ENCODE measurements at regions not wholly inside any gene's neighbourhood (a gene's known extent, or its start where the extent isn't known, plus 50 kb on each side); places are given as distances from the start of the nearest gene placed in this dataset.

DNA sequence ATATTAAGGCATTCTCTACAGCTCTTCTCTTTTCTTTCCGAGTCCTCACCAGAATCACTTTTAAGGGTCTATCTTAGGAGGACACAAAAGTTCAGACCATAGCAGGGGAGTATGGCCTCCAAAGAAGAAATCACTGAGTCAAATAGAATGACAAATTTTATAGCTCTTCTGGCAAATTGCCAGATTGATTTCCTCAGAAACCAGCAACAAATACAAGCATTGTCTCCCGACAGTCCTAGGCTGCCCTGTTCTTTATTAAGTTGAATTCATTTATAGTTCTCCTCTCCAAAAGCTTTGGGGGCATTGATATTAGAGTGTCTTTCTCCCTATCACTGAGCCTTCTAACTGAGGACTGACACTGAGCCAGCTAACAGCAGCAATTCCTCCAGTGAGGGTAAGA, 156.4 kb upstream of the FRMD6 start:
- no peaks in the 10 kb centered on the region for H3K79me2 ChIP-seq (ENCODE audit: control insufficient read depth in 1 of 2, insufficient read depth in 2 of 2, low read length in 2 of 2)

More for the DNA sequence above, 156.4 kb upstream of the FRMD6 start:
- Histone ChIP-seq H3K9me3 (ENCODE audit: insufficient read depth in 2 of 2, low read depth in 1 of 2, low read length in 1 of 2) (peaks cover 2 to 5% of the 10 kb centered on the region in 2 experiments; a peak in 1 of 4 replicates), H4K20me1 (replicated peaks in 1 of 2; ENCODE audit: control insufficient read depth in 1 of 2, insufficient read depth in 2 of 2, low read length in 2 of 2) (no peaks in the 10 kb centered on the region), H2BK12ac (ENCODE audit: low read depth, low read length) (no peak overlapping the region), H2BK120ac (replicated peaks; ENCODE audit: low read depth, low read length) (no peak overlapping the region), H3K18ac (ENCODE audit: extremely low read depth, low read length) (no peak overlapping the region), H2BK5ac (ENCODE audit: low read depth, low read length) (no peak overlapping the region), H3K27me3 (replicated peaks in 1 of 4; ENCODE audit: control insufficient read depth in 3 of 4, extremely low read depth in 1 of 4, insufficient read depth in 3 of 4, low read length in 3 of 4) (no peaks in the 10 kb centered on the region), H3K14ac (ENCODE audit: insufficient read length) (no peak overlapping the region), H3K23me2 (ENCODE audit: low read depth, low read length) (no peaks in the 10 kb centered on the region), H3K4ac (replicated peaks; ENCODE audit: insufficient read length, low read depth, low read length) (no peak overlapping the region), H3K9ac (replicated peaks in 1 of 4; ENCODE audit: extremely low read depth in 1 of 4, low read depth in 3 of 4, low read length in 3 of 4) (no peak overlapping the region), H3K79me1 (ENCODE audit: low read depth, low read length) (no peaks in the 10 kb centered on the region), H3K4me2 (ENCODE audit: insufficient read depth in 1 of 2, low read depth in 2 of 2, low read length in 2 of 2) (no peak overlapping the region), H2AK5ac (ENCODE audit: low read depth, low read length) (no peak overlapping the region), H3K4me1 (replicated peaks in 1 of 4; ENCODE audit: control insufficient read depth in 3 of 4, insufficient read depth in 4 of 4, low read length in 3 of 4) (no peaks in the 10 kb centered on the region), H3K27ac (ENCODE audit: low read depth, low read length) (no peak overlapping the region), H3K56ac (replicated peaks; ENCODE audit: insufficient read length, low read depth, low read length) (no peak overlapping the region), H4K8ac (ENCODE audit: extremely low read depth, insufficient read depth, low read length) (no peak overlapping the region), H2BK20ac (ENCODE audit: low read length) (no peak overlapping the region), H3K4me3 (ENCODE audit: extremely low read depth in 1 of 4, insufficient read depth in 2 of 4, low read depth in 3 of 4, low read length in 4 of 4) (no peak overlapping the region), H2BK15ac (ENCODE audit: low read length) (no peak overlapping the region), H2AFZ (ENCODE audit: low read length) (no peak overlapping the region), H3K23ac (ENCODE audit: insufficient read length) (no peak overlapping the region), H4K91ac (replicated peaks; ENCODE audit: insufficient read length, low read length) (no peak overlapping the region), H4K5ac (ENCODE audit: insufficient read length, low read depth, low read length) (no peak overlapping the region), H3K36me3 (ENCODE audit: control insufficient read depth in 2 of 4, insufficient read depth in 4 of 4, low read length in 3 of 4) (no peaks in the 10 kb centered on the region)
- no peak for DNase-seq (ENCODE audit: low read depth in 1 of 2, low spot score in 2 of 2)
- FAIRE-seq: no peak
- TF ChIP-seq RXRA (IDR thresholded peaks at IDR 0.05; ENCODE audit: insufficient read depth, low read depth, low read length) (no peak), EGR1 (IDR thresholded peaks at IDR 0.05; ENCODE audit: borderline replicate concordance, low read depth, low read length) (no peak), SIX5 (IDR thresholded peaks at IDR 0.05; ENCODE audit: low read depth, low read length) (no peak), ZNF274 (IDR thresholded peaks at IDR 0.05; ENCODE audit: borderline replicate concordance, extremely low read depth, low read length) (no peak), PHF8 (conservative IDR thresholded peaks at IDR 0.05; ENCODE audit: low read depth, low read length) (no peak), RAD21 (IDR thresholded peaks at IDR 0.05 in 1 of 2, conservative IDR thresholded peaks at IDR 0.05 in 1 of 2; ENCODE audit: low read depth in 2 of 2, low read length in 2 of 2) (no peak), SIN3A (conservative IDR thresholded peaks at IDR 0.05 in 1 of 2, IDR thresholded peaks at IDR 0.05 in 1 of 2; ENCODE audit: low read depth in 1 of 2, low read length in 2 of 2) (no peak), TAF1 (IDR thresholded peaks at IDR 0.05; ENCODE audit: low read depth, low read length) (no peak), CHD2 (IDR thresholded peaks at IDR 0.05; ENCODE audit: low read length) (no peak), NRF1 (IDR thresholded peaks at IDR 0.05; ENCODE audit: low read depth, low read length) (no peak)
- TF ChIP-seq, protein P1, sequence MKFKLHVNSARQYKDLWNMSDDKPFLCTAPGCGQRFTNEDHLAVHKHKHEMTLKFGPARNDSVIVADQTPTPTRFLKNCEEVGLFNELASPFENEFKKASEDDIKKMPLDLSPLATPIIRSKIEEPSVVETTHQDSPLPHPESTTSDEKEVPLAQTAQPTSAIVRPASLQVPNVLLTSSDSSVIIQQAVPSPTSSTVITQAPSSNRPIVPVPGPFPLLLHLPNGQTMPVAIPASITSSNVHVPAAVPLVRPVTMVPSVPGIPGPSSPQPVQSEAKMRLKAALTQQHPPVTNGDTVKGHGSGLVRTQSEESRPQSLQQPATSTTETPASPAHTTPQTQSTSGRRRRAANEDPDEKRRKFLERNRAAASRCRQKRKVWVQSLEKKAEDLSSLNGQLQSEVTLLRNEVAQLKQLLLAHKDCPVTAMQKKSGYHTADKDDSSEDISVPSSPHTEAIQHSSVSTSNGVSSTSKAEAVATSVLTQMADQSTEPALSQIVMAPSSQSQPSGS (IDR thresholded peaks at IDR 0.05; ENCODE audit: low read length): no peak
- POLR2A ChIA-PET (ENCODE audit: partially characterized antibody): no interaction called here
- 87% methylated on average over 2 of the region's 2 CpGs; no CpG with 5 or more reads in 1 of the 2 experiments for WGBS, 2 experiments (ENCODE audit: extremely low coverage in 1 of 2, insufficient coverage in 1 of 2, insufficient read length in 1 of 2, insufficient replicate concordance in 2 of 2, low coverage in 1 of 2, low lambda C conversion rate in 2 of 2, missing lambda C conversion rate in 1 of 2)
- CTCF ChIA-PET (ENCODE audit: partially characterized antibody): no interaction called here

All from H1 (cell line).